Heart left ventricle (tissue), 16 donors: ENCODE measurements at regions not wholly inside any gene's neighbourhood (a gene's known extent, or its start where the extent isn't known, plus 50 kb on each side); places are given as distances from the start of the nearest gene placed in this dataset.

ENCODE experiments used
- ATAC-seq, 4 donors: fragments of 200-7000 bp; cut with Tn5 transposase; one replicate each; pipeline ENCODE4 v1.9.1; 2020 to 2022; ENCODE audit warnings: moderate library complexity in 4 of 4, mild to moderate bottlenecking in 3 of 4, moderate number of reproducible peaks in 1 of 4
- DNase-seq, 5 donors: peaks; one replicate each; pipeline ENCODE4 v3.0.0-alpha.2; 2020
- H3K27ac ChIP-seq, 12 donors: fragments of 200-600 bp; sonication (generic) in 4 of 12; one replicate each; pipeline versions ENCODE4 v1.5.0 to v1.8.0; 2016 to 2022; ENCODE audit warnings: mild to moderate bottlenecking in 2 of 12
- H3K27me3 ChIP-seq, 9 donors: fragments of 200-600 bp; sonication (generic) in 2 of 9; one replicate each; pipeline versions ENCODE4 v1.5.1 to v1.8.0; 2016 to 2022; ENCODE audit warnings: mild to moderate bottlenecking in 3 of 9
- H3K36me3 ChIP-seq, 9 donors: fragments of 200-600 bp; sonication (generic) in 2 of 9; one replicate each; pipeline versions ENCODE4 v1.5.0 to v1.8.0; 2018 to 2022; ENCODE audit warnings: mild to moderate bottlenecking in 2 of 9
- H3K4me1 ChIP-seq, 12 donors: fragments of 200-600 bp; sonication (generic) in 4 of 12; one replicate each; pipeline versions ENCODE4 v1.5.0 to v1.8.0; 2016 to 2022; ENCODE audit warnings: mild to moderate bottlenecking in 3 of 12
- H3K4me3 ChIP-seq, 12 donors: fragments of 200-600 bp; sonication (generic) in 4 of 12; one replicate each; pipeline versions ENCODE4 v1.5.0 to v1.8.0; 2017 to 2022; ENCODE audit warnings: mild to moderate bottlenecking in 9 of 12, moderate library complexity in 4 of 12
- H3K9me3 ChIP-seq, 12 donors: fragments of 200-600 bp; sonication (generic) in 4 of 12; one replicate each; pipeline versions ENCODE4 v1.5.0 to v1.8.0; 2016 to 2022; ENCODE audit warnings: mild to moderate bottlenecking in 1 of 12
- POLR2A ChIP-seq, 2 donors: fragments of 450-650 bp; IDR thresholded peaks; one replicate each; pipeline ENCODE4 v1.6.1; 2017; ENCODE audit warnings: antibody characterized with exemption in 2 of 2, mild to moderate bottlenecking in 2 of 2, moderate library complexity in 2 of 2
- WGBS, 4 donors: extraction: QIAGEN DNeasy Blood & Tissue Kit in 2 of 4; methylation state at CpG; one replicate each; pipeline versions ENCODE4 v1.1.5 to v1.1.7; 2013 to 2018; 5-methylcytosine and 5-hydroxymethylcytosine counted together
- intact Hi-C, 10 donors: fragments of 100-400 bp; cut with DNase I; formaldehyde crosslinking; loops; one replicate each; pipeline versions ENCODE4 v1.11.1 to v1.14.2; 2022
- TF ChIP-seq, protein P1 (sequence below), 12 donors: fragments of 200-600 bp; sonication (generic) in 4 of 12; IDR thresholded peaks; one replicate each; pipeline versions ENCODE4 v1.5.0 to v1.8.0; 2018 to 2022; ENCODE audit warnings: antibody characterized with exemption in 12 of 12, mild to moderate bottlenecking in 5 of 12
- donor health status: ischemic (EF 13 %, LVEDD 7.1; RV severe dilation, severe dysfunction).
- donor health status: healthy with polysubstance abuse.
- donor health status: DM: no; HTN: yes; CAD: no.
- donor health status: DM: no; HTN: no; CAD: no.
- donor health status: ischemic (EF 25% LVEDD 6.9; RV normal size, moderate dysfunction).
- donor health status: ischemic (EF 25% LVEDD 5.7; RV mildly dilated, moderate dysfunction).
- donor health status: healthy.
- donor health status: DM: yes; HTN: yes; CAD: no.
- donor health status: ischemic (EF 35%, LVEDD 5.7; RV mildly dilated, moderate dysfunction).
- donor health status: nonischemic (EF 11% LVEDD 7.7; RV severe dilation, severe dysfunction).
- donor health status: DM: yes; HTN: yes; CAD: no.
- donor health status: PGD.
- donor health status: ischemic (EF 29% LVEDD 5.4; RV normal size, mild dysfunction).
- donor health status: nonischemic (EF 23%, LVEDD 6.1; RV moderate dilation, normal function).

DNA sequence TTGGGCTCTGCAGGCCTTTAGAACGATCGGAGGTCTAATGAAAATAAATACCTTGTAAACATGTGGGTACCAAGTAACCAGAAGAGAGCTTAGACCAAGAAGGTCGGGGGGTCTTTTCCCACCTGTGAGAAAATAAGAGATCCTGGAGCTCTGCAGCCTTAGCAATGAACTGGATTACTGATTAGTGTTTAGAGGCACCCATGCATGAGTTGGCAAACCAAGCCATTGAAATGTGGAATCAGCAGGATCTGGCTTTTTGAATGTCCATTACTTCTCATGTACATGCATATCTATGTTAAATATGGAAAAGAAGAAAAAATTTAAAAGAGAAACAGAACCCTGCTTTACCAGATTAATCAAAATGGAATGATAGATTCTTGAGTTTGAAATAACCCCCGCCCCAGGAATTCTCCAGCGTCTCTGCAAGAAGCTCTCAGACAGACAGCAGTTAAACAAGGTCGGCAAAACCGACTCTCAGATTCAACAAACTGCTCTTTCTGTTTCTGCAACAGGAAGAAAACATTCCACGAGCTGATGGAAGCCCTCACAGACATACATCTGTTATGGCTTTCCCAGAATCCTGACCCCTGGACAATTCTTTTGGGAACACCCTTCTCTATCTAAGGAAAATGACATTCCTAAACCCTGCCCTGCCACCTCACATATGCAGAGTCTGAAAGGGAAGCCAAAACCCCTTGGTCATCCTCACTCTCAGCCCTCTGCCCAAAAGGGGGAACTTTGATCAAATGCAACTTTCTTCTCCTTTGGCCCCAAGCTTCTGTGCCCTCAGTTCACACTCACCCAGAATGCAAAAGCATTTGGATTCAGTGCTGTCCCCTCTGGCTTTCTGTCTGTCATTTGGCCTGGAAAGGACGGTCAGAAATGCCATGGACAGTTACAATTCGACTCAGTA is 78.7 kb upstream of the EN2 start:
- TF ChIP-seq, protein P1, sequence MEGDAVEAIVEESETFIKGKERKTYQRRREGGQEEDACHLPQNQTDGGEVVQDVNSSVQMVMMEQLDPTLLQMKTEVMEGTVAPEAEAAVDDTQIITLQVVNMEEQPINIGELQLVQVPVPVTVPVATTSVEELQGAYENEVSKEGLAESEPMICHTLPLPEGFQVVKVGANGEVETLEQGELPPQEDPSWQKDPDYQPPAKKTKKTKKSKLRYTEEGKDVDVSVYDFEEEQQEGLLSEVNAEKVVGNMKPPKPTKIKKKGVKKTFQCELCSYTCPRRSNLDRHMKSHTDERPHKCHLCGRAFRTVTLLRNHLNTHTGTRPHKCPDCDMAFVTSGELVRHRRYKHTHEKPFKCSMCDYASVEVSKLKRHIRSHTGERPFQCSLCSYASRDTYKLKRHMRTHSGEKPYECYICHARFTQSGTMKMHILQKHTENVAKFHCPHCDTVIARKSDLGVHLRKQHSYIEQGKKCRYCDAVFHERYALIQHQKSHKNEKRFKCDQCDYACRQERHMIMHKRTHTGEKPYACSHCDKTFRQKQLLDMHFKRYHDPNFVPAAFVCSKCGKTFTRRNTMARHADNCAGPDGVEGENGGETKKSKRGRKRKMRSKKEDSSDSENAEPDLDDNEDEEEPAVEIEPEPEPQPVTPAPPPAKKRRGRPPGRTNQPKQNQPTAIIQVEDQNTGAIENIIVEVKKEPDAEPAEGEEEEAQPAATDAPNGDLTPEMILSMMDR (IDR thresholded peaks at IDR 0.05) = no peak
- TF ChIP-seq POLR2A (IDR thresholded peaks at IDR 0.05) = no peak
- H3K27me3 ChIP-seq = peaks cover 82 to 100% (median 100%) of the 10 kb centered on the region in 9 donors
- H3K36me3 ChIP-seq = no peaks in the 10 kb centered on the region
- no peaks in the 10 kb centered on the region for H3K9me3 ChIP-seq
- H3K4me3 ChIP-seq = peak overlapping the region in 1 of 12 donors; percentile 1
- H3K27ac ChIP-seq = no peak overlapping the region
- peaks cover 0 to 55% (median 35%) of the 10 kb centered on the region in 12 donors for H3K4me1 ChIP-seq
- ATAC-seq (no peak), DNase-seq (no peak)
- 3 to 7% (median 6%) methylated on average over 10 of the region's 10 CpGs for WGBS, 4 donors
- intact Hi-C loops = loop anchor here in 1 of 10 donors (10.0 kb wide), 1 partner anchor 76 kb away; the partner anchor contains the start of gene EN2

- DNase-seq (peak; percentile 51 to 83 (median 68)), ATAC-seq (peak; percentile 49 to 89 (median 82))
- H3K9me3 ChIP-seq = no peaks in the 10 kb centered on the region
- peaks cover 0 to 44% (median 25%) of the 10 kb centered on the region in 12 donors for H3K4me1 ChIP-seq
- H3K36me3 ChIP-seq = no peaks in the 10 kb centered on the region
- intact Hi-C loops = loop anchor here in 4 of 10 donors (1.0 to 10.0 kb wide), 7 partner anchors 74 to 388 kb away; partner anchors contain the start of gene EN2 (in 1 of the 4)
- peaks cover 78 to 100% (median 97%) of the 10 kb centered on the region in 9 donors for H3K27me3 ChIP-seq
- no peak overlapping the region for H3K27ac ChIP-seq
- WGBS, 4 donors = 1 to 4% (median 2%) methylated on average over 18 of the region's 18 CpGs
- no peak overlapping the region for H3K4me3 ChIP-seq
- TF ChIP-seq POLR2A (IDR thresholded peaks at IDR 0.05) = no peak
- TF ChIP-seq, protein P1 (IDR thresholded peaks at IDR 0.05) = peak; percentile 52 to 79 (median 66)
These were observed 77.6 kb upstream of the EN2 start for GRCh38 chr7:155380221-155380861.

DNA sequence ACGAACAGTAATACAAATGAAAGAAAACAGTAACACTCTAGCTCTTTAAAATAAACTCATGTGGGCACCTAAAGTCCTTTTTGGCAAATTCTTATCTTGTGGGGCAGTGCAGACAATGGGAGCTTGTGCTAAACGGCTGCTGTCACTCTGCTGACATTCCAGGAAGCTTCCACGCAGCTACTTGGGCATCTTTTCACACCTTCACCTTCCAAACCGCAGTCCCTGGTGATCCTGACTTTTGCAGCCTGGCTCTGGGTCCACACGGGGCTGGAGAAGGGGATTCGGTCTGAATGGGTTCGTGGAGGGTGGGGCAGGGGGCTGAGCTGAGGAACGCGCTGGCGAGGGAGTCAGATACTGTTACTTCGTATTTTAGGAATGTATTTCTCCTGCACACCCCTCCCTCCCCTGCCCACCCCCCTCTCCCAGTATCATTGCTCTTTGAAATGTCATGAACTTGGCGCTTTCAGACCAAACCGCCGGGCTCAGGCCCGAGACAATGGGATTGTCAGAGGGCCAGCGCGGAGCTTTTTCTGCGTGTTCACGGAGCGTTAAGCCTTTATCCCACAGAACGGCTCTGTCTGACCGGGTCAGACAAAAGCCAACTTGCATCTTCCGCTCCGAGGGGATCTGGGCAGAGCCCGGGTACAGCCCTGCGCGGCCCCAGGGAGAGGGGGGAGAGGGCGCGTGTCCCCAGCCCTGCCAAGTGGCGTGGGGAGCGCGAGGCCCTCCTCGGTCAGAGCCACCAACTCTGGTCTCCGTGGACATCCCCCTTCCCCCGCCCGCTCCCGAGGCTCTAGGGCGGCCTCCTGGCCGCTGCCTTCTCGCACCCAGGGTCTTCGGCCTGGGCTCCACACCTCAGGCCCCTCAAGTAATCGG is 76.7 kb upstream of the EN2 start:
- peaks cover 0 to 38% (median 23%) of the 10 kb centered on the region in 12 donors for H3K4me1 ChIP-seq
- 2 to 3% (median 3%) methylated on average over 37 to 42 of the region's 42 CpGs for WGBS, 4 donors

More for the DNA sequence above, 76.7 kb upstream of the EN2 start:
- H3K27me3 ChIP-seq = peaks cover 70 to 100% (median 93%) of the 10 kb centered on the region in 9 donors
- ATAC-seq = peak in 2 of 4 donors; percentile 15 to 19
- peak overlapping the region in 10 of 12 donors; percentile 20 to 37 (median 30) for H3K4me3 ChIP-seq
- intact Hi-C loops = loop anchor here in 4 of 10 donors (1.0 to 10.0 kb wide), 7 partner anchors 74 to 387 kb away; partner anchors contain the start of gene EN2 (in 1 of the 4)
- H3K27ac ChIP-seq = no peak overlapping the region
- no peak for TF ChIP-seq POLR2A (IDR thresholded peaks at IDR 0.05)
- TF ChIP-seq, protein P1 (IDR thresholded peaks at IDR 0.05) = no peak
- DNase-seq = no peak
- H3K9me3 ChIP-seq = no peaks in the 10 kb centered on the region
- H3K36me3 ChIP-seq = no peaks in the 10 kb centered on the region
